Raji (cell line): ENCODE measurements at regions not wholly inside any gene's neighbourhood (a gene's known extent, or its start where the extent isn't known, plus 50 kb on each side); places are given as distances from the start of the nearest gene placed in this dataset.

Source experiments
- POLR2A ChIP-seq: IDR thresholded peaks from 2 replicates; pipeline ENCODE4 v1.6.1; 2011; ENCODE audit warnings: low read depth, low read length, control low read depth; ENCODE audit not compliant: insufficient read depth

GRCh38 chr16:85333337-85333736, 221.1 kb upstream of the CIBAR2 start:
- no peak for TF ChIP-seq POLR2A

DNA sequence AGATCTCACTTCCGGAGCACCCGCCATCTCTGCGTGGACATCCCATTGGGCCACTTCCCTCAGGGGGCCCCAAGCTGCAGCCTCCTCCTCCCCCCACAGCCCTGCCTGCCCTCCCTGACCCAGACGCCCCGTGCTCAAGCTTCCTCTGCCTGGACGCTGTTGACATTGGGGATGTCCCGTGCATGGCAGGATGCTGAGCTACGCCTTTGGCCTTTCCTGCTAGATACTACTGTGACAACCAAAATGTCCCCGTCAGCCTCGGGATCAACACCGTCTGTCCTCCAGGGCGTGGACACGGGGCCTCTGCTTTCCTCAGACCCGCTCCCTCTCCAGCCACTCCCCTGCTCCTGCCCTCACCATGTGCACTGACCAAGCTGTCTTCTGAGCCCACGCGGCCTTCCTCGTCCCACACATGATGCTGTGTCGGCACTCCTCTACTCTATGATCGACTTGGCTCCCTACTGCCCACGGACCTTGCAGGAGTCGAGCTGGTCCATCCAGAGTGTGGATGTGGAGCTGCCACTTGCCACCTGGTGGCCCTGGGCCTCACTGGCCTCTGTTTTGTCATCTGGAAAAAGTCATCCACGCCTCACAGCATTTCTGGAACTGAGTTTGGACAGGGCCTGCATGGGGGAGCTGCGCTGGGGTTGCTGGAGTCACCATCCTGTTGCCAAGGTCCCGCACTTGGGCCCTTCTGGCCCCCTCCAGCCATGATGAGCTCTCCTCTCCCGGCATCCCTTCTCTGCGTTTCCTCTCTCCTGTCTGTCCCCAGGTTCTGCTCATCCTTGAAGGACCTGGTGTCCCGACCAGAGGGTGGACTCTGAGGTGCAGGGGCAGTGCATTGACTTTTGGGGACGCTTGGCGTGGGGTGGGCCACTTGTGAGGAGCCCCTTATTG, 221.7 kb upstream of the CIBAR2 start:
- no peak for TF ChIP-seq POLR2A

GRCh38 chr16:85334718-85335583, 222.7 kb upstream of the CIBAR2 start:
- no peak for TF ChIP-seq POLR2A

DNA sequence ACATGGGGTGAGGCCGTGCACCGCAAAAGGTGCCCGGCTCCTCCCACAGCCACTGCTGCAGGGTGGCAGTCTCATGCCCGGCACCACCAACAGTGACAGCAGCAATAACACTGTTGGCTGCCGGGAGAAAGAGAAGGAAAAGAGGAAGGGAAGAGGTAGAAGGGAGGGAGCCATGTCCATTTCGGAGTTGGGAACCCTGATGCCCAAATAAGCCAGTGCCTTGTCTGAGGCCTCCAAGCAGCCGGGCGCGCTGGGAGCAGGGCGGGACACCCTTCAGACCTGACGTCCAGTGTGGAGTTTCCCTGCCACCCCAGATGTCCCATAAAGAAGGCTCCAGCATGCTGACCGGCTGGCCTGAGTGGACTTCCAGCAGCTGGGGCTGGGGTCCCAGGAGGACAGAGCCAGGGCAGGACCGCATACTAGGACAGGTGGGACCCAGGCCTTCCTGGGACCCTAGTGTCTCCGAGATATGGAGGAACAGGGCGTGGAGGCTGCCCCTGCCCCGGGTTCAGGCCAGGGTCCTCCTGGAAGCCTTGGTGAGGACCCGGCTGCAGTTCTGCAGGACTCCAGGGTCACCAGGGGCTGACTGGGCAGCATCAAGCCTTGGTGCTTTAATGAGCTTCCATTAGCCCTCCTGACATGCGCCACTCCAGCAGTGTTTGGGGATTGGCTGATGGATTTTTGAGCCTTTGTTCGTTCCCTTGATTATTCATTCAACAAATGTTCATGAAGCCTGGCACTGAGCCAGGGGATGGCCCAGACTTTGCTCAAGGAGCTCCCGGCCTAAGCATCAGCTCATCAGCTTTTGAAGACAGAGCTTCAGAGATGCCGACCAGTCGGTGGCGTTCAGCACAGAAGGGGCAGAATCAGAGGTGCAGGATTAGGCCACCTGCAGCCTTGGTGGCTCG, 223.6 kb upstream of the CIBAR2 start:
- TF ChIP-seq POLR2A, result no peak

- no peak for TF ChIP-seq POLR2A
Observed at GRCh38 chr16:85337910-85338637, 225.8 kb upstream of the CIBAR2 start.

DNA sequence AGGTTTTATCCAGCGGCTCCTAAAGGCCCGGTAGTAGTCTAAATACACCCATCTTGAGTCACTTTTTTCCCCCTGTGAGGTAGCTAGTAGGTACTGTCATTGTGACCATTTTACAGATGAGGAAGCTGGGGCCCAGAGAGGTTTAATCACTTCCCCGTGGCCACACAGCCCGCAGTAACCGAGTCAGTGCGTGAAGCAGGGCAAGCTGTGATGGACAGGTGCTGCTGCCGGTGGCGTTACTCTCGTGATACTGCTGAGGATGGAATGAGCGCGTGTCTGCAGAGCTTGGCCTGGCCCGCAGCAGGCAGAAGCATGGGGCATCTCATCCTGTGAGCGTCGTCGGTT, 226.3 kb upstream of the CIBAR2 start:
- no peak for TF ChIP-seq POLR2A

DNA sequence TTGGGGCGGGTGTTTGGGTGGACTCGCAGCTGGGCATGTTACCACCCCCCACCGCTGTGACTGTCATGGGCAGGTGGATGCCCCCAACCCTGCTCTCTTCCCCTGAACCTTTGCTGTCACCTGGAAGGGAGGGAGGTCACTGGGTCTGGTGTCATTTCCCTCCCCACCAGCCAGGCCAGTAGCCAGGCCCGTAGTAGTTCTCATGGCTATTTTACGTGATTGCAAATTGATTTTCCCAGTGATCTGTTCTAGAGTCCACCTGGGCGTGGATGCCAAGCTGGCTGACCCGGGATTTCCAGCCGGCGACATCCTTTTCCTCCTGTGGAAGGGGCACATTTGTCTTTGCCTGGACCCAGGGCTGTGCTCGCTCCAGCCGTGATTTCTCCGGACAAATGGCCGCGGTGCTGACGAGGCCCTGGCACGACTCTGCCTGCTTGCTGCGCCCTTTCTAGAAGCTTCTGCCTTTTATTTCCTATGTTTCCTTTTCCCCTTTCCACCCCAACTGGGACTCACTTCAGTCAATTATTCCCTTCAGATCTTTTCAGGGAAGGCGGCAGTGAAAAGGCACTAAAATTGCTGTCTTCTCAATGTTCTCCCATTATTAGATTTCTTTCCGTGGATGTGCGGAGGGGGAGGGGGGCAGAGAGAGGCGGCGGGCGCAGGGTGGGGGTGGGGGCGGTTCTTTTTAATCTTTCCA, 226.9 kb upstream of the CIBAR2 start:
- no peak for TF ChIP-seq POLR2A

- TF ChIP-seq POLR2A, result no peak
Observed at GRCh38 chr16:85341972-85342695, 229.9 kb upstream of the CIBAR2 start.

DNA sequence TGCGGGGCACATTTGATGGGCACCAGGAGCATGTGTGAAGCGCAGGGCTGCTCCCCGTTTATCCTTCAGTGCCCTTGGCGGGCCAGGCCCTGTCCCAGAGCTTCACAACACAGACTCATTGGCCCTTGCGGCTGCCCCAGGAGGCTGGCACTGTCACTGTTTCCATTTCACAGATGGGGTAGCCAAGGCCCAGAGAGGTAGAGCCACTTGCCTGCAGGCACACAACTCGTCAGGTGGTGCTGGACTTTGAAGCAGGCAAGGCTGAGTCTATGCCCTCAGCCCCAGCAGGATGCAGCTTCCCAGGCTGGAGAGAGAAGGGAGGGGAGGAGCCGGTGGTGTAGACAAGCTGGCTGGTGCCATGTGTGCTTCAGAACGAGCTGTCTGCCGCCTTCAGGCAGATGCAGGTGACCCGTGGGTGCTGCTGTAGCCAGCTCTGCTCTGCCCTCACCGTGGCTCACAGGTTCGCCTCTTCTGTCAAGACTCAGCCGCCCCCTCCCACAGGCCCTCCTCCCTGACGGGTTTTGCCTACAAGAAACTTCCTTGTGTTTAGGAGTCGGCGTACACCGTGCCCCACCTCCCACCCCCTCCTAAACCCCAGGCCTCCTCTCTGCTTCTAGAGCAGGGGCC, 232.3 kb upstream of the CIBAR2 start:
- TF ChIP-seq POLR2A, result no peak

GRCh38 chr16:85345129-85345639, 232.9 kb upstream of the CIBAR2 start:
- no peak for TF ChIP-seq POLR2A

GRCh38 chr16:85346404-85347212, 234.3 kb upstream of the CIBAR2 start:
- no peak for TF ChIP-seq POLR2A

- TF ChIP-seq POLR2A, result no peak
Observed at GRCh38 chr16:85347213-85347591, 234.9 kb upstream of the CIBAR2 start.
